GM20000 (cell line): ENCODE measurements at regions not wholly inside any gene's neighbourhood (a gene's known extent, or its start where the extent isn't known, plus 50 kb on each side); places are given as distances from the start of the nearest gene placed in this dataset.

Experiments
- DNase-seq: peaks from one replicate; pipeline ENCODE4 v3.0.0; 2012; ENCODE audit warnings: low spot score
- CTCF ChIP-seq: IDR thresholded peaks from 2 replicates; pipeline ENCODE4 v1.5.1; 2012; ENCODE audit warnings: mild to moderate bottlenecking, control low read depth; ENCODE audit errors: extremely low read depth, missing control alignments

- TF ChIP-seq CTCF, result no peak
- DNase-seq, result no peak
These were observed 314.9 kb downstream of the RPS24 start for GRCh38 chr10:78348411-78349164.

- DNase-seq, result no peak
- TF ChIP-seq CTCF, result no peak
These were observed 315.5 kb downstream of the RPS24 start for GRCh38 chr10:78349165-78349516.

- TF ChIP-seq CTCF, result no peak
- DNase-seq, result no peak
These were observed 316.4 kb downstream of the RPS24 start for GRCh38 chr10:78349911-78350663.

GRCh38 chr10:78351283-78351682 lies 317.6 kb downstream of the RPS24 start:
- TF ChIP-seq CTCF, result no peak
- no peak for DNase-seq

GRCh38 chr10:78351809-78352208 lies 318.1 kb downstream of the RPS24 start:
- no peak for DNase-seq
- no peak for TF ChIP-seq CTCF

GRCh38 chr10:78353636-78354035 lies 320.0 kb downstream of the RPS24 start:
- no peak for DNase-seq
- no peak for TF ChIP-seq CTCF

- no peak for DNase-seq
- TF ChIP-seq CTCF, result no peak
These were observed 320.4 kb downstream of the RPS24 start for GRCh38 chr10:78354101-78354500.
